HG03025 (cell line): ENCODE measurements at regions not wholly inside any gene's neighbourhood (a gene's known extent, or its start where the extent isn't known, plus 50 kb on each side); places are given as distances from the start of the nearest gene placed in this dataset.

Source experiments
- ATAC-seq: cut with Tn5 transposase; IDR thresholded peaks from one replicate; pipeline ENCODE4 v1.9.1; 2021; ENCODE audit warnings: mild to moderate bottlenecking, moderate library complexity; ENCODE audit not compliant: unreplicated experiment, low FRiP score

DNA sequence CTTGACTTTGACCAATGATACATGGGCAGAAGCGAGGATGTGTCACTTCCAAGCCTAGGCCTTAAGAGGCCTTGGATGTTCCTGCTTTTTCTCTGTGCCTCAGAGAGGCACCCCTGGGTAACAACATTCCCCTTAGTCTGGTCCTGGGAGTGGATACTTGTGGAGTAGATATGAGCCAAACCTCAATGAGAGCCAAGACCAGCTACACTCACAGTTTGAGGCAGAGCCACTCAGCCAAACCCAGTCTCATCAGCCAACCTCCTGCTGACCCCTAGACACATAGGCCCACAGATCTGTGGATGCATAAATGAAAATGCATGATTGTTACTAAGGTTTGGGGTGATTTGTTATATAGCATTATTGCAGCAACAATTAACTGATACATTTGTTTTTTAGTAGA is 114.2 kb downstream of the ZNF621 start:
- ATAC-seq, result no peak

DNA sequence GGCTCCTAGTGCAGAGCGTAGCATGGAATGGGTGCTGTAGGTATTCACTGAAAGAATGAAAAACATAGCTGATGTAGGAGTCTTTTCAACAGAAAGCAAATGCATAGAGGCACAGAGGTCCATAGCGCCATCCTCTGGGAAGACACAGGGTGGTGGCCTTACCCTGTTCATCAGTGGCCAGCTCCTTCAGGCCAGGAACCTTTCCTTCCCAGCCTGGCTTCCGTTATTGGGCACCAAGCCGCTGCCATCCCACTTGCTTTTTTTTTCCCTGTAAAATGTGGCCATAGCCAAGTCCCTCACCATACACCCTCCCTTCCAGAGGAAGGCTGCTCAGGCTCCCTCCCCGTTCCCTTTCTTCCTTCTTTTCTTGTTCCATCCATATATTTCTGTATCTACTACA is 118.1 kb downstream of the ZNF621 start:
- no peak for ATAC-seq

DNA sequence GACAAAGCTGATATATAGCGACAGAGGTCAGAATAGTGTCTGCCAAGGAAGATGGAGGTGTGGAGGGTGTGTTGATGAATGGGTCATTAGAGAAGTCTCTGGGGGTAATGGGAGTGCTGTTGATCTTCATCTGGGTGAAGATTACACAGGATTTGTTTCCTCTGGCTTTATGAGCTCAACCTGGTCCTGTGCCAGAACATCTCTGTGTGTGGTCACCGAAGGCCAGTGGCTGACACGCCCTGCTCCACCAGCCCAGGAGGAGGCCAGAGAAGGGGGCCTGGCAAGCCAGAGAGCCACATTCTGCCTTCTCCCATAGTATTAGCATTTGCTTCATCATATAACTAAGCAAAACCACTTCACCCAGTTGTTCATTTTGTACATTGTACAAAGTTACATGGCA is 121.1 kb downstream of the ZNF621 start:
- ATAC-seq, result no peak

DNA sequence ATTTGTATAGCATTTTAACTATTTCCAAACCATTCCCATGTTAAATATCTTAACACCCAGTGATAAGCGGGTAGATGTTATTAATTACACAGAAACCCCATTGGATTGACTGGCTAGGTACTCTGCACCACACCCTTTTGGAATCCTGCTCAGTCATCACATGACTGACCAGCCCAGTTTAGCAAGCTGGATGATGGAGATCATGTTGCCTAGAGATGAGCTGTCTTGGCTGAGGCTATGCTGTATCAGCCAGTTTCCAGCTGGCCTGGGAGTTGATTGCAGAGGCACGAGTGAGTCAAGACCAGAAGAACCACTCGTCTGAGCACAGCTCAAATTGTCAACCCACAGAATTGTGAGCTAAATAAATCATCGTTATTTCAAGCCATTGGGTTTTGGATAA is 124.6 kb downstream of the ZNF621 start:
- ATAC-seq, result no peak

DNA sequence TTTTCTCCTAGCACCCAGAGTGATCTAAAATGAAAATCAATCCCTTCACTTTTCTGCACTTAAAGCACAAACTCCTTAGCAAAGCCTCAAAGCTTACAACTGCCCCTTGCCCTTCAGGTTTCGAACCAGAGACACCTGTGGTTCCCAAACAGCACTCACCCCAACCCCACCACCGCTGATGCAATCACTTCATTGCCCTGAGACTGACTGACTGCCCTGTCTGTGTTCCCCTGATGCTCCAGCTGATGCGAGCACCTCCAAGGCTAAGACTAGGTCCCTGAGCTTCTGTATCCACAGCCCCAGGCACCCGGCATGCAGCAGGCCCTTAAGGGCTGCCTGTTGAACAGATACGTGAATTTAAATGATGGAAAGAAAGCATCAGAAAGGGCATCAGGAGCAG is 127.3 kb downstream of the ZNF621 start:
- no peak for ATAC-seq

DNA sequence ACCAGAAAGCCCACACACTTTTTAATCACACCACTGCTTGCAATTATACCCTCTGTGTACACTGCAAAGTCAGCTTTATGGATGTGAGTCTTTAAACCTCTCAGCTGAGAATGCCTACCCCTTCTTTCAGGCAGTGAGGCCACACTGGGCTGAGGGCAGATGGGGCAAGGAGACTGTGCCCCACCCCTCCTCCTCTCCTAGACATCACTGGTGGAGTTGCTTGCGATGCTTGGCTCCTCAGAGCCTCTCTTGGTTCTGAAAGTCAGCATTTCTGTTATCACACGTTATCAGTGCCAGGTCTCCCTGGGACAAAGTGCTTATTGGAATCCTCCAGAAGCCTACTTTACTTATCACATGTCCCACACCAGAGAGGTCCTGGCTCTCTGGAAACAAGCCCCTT is 128.2 kb downstream of the ZNF621 start:
- no peak for ATAC-seq

DNA sequence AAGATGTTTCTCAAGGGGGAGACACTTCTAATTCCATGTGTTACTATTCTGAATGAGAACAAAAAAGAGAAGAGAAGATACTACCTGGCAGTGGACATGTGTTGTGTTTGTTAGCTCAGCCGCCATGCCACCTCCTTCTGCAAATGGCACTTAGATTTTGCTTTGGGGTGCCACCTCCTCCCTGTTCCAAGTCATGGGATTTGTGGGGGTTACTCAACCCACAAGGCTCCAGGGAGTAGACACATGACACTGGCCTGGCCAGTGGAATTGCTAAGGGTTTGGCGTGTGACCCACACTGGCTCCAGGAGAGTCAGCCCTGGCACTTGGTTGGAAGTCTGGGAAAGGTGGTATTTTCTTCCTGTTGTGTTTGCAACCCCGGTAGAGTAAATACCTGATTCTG is 129.1 kb downstream of the ZNF621 start:
- ATAC-seq, result no peak

DNA sequence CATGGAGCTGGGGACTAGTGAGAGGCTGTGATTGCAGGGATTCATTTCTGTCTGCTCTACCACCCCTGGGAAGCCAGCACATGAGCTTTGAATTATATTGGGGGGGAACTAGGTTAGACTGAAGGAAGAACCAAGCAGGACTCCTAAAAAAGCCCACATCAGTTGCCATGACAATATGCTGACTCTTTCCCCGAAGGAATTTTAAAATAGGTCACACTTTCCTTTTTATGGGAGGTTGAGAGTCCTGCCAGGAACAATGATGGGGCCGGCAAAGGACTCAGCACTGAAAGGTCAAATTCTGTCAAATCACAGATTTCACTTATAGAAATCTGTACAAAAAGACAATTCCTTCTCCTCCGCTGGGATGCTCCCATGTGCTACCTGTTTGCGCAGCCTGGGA is 130.8 kb downstream of the ZNF621 start:
- ATAC-seq, result no peak

DNA sequence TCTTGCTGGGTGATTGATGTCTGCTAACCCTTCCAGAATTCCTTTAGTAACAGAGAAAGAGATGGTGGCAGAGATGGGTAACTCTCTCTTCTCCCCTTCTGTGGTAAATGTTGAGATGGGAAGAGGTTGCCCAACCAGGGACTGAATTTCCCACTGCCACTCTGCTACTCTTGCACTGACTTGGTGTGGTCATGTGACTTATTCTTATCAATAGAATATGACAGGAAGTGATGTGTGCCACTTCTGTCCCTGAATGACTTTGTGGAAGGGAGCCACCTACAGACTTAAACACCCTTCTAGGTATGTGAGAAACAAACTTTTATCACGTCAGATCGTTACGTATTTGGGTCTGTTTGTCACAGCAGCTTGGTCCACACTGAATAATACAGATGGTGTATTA is 132.9 kb downstream of the ZNF621 start:
- ATAC-seq, result no peak

DNA sequence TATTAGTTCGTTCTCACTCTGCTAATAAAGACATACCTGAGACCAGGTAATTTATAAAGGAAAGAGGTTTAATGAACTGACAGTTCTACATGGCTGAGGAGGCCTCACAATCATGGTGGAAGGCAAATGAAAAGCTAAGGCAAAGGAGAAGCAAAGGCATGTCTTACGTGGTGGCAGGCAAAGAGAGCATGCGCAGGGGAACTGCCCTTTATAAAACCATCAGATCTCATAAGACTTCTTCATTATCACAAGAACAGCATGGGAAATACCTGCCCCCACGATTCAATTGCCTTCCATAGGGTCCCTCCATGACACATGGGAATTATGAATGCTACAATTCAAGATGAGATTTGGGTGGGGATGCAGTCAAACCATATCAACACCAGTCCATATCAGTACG is 133.5 kb downstream of the ZNF621 start:
- no peak for ATAC-seq

DNA sequence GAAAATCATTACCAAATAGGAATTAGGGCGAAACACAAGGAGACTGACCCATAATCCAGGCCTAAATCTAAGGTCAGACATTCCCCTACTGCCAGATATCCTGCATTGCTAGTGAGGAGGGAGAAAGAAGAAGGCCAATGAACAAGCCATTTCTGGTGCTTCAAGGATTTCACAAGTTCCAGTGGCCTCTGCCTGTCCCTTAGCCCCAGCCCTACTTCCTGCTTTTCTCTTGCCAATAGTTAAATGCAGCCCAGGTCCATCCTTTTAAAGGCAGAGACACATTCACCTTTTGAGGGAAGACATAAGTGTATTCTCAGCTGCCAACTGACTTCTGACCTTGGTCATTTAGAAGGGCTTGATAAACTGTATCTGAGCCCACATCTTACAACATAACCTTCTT is 135.8 kb downstream of the ZNF621 start:
- no peak for ATAC-seq

DNA sequence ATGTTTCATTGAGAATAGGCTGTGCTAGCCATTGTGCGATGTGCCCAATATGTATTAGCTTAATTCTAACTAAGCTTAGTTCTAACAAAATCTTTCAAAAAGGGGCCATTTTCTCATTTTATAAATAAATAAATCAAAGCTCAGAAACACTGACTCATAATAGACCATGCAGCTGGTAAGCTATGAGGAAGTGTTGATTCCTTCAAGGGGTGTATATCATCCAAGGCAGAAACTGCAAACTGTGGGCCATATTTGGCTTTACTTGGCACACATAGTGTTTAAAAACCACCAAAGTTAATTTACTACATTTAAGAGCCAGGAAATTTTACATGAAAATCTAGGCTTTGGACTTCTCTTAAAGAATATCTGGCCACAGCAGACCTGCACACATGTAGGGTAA is 136.5 kb downstream of the ZNF621 start:
- no peak for ATAC-seq

DNA sequence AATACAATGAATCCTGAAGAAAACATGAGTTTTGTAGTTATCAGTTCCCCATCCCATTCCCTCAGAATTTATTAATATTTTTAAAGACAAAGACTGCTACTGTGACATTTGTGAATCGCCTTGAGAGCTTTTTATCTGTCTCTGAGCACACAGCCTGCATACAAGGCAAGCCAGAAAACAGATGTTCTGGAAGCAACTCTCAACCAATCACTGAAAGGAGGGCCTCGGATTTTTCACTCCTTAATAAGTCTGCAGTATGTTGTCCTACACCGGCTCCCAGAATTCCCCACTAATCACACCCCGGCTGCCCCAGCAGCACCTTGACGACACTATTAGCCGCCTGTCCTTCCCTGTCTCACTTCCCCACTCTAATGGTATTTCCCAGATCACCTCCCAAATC is 138.5 kb downstream of the ZNF621 start:
- ATAC-seq, result no peak

DNA sequence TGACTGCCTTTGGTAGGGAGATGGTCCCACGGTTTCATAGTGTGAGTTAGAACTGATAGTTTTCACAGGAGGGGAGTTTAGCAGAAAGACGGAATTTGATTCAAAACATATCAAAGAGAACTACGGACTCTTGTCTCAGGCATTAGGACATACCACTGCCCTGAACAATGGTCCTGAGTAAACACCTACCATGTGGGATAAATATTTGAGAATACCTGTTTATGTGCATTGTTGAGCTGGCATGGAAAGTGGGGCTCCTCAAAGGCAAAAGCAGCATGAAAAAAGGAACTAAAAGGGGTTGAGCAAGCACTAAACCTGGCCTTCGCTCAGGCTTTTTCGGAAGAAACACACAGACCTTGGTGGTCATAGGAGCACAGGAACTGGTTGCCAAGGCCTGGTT is 144.4 kb downstream of the ZNF621 start:
- no peak for ATAC-seq

DNA sequence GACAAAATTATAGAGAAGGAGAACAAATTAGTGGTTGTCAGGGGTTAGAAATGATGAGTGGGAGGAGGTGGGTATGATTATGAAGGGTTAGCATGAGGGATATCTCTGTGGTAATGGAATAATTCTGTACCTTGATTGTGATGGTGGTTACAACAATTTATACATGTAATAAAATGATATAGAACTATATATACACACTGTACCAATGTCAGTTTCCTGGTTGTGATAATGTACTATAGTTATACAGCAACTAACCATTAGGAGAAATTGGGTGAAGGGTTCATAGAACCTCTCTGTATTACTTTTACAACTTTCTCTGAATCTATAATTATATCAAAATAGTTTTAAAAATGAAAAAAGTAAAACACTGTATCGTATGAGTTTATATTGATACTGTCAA is 148.1 kb downstream of the ZNF621 start:
- no peak for ATAC-seq

DNA sequence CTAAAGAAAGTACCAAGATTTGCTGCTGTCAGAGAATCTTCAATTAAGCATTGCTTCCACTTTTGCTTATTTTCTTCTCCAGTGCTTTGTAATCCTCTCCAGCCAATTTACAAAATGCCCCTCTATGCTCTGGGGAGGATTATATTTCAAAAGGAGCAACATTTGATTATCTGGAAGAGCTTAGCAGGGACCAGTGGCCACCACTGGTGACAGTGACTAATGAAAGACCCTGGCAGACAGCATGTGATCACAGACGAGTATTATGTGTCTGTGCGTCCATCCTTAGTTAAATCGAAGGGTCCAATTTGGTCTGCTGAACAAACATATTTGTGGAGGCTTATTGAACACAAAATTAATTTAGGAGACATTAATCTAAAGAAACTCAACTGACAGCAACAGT is 152.6 kb downstream of the ZNF621 start:
- no peak for ATAC-seq

DNA sequence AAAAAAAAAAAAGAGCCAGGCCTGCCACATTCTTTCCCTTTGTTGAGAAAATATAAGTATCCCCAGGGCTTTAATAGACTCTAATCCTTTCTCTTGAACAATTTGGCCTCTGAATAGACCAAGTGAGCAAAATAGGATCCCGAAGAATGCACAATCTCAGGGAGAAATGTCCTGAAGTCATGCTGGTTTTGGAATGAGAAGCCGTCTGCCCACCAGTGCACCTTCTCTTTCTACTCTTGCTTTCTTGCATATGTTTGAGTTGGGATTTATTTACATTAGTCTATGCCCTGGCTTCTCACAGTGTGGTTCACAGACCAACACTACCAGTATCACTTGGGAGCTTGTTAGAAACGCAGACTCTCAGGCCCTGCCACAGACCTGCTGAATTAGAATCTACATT is 153.0 kb downstream of the ZNF621 start:
- no peak for ATAC-seq

DNA sequence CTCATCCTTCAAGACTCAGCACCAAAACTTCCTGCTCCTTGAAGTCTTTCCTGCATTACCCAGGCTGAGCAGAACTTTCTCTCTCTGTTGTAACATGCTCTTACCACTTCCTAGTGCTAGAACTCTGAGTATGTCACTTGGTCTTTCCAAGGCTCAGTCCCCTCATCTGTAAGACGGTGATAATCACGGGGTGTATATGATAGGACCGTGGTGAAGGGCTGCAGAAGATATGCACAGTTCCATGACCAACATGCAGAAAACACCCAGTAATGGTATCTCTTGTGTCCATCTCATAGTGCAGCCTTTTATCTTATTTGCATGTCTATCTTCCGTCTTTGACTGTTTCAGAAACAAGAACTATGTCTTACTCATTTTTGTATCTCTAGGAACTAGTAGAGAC is 154.5 kb downstream of the ZNF621 start:
- no peak for ATAC-seq

DNA sequence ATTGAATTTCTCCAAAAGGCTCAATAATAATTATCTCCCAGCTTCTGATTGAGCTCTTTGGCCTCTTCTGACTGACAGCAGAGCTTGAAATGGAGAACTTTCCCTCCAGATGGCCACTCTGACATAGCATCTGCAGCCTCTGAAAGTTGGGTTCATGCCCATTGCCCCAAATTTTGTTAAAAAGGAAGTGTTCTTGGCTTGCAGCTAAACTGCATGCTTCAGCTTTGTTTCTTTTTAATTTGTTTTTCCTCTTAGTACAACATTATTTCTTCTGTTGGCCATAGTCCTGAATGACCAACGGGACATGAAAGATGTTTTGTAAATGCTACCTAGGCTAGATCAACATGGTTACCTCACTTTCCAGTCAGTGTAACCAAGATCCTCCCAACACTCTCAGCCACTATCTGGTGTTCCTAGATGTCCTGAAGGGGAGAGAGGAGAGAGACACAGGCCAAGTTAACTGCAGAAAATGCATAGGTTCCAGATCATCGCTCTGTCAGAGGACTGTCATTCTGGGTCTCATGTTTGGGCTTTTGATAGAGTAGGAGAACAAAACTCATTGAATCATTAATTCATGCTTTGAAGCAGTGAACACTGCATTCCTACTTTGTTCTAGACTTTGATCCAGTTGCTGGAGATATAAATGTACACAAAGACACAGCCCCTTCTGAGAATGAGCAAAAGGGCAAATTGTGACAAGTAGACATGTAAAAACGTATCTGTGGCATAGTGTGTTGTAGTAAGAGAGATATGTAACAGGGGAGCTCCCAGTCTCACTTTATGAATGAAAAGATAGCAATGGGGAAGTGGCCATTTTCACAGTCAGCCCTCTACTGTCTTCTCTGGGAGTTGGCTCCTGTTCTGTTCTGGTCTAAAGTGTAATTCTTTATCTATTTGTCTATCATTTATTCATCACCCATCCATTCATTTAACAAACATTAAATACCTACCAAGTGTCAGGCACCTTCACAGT is 156.2 kb downstream of the ZNF621 start:
- ATAC-seq, result peak; percentile 68

DNA sequence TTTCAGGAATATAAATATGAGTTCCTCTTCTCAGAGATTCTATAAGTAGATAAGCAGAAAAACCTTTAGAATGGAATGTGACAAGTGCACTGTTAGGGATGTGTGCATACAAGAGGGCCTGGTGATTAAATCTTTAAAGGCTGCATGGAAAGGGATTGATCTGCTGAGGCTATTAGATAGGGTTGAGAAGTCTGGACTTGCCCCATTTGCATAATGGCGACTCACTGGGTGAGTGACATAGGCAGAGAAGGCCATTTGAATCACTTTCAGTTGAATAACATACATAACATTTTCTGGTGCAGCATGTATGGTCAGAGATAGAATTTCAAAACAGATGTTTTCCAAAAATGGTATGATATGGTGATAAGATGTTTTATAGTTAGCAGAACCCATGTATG is 156.9 kb downstream of the ZNF621 start:
- ATAC-seq, result no peak

DNA sequence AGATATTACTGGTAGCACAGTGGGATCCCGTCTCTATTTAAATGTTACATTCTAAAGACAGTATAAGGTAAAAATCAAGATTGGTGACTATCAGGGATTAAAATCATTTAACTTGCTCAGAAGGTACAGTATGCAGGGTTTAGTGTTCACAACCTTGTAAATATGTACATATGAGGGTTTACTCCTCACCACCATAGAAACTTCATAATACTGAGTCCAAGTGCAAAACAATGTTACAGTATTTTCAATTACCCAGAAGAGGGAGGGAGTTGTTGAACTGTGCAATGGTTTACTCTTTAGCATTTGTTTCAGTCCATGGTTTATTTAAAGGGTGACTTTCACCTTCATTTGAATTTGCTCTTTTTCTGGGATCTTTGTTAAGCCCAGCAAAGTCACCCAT is 165.1 kb downstream of the ZNF621 start:
- ATAC-seq, result no peak

DNA sequence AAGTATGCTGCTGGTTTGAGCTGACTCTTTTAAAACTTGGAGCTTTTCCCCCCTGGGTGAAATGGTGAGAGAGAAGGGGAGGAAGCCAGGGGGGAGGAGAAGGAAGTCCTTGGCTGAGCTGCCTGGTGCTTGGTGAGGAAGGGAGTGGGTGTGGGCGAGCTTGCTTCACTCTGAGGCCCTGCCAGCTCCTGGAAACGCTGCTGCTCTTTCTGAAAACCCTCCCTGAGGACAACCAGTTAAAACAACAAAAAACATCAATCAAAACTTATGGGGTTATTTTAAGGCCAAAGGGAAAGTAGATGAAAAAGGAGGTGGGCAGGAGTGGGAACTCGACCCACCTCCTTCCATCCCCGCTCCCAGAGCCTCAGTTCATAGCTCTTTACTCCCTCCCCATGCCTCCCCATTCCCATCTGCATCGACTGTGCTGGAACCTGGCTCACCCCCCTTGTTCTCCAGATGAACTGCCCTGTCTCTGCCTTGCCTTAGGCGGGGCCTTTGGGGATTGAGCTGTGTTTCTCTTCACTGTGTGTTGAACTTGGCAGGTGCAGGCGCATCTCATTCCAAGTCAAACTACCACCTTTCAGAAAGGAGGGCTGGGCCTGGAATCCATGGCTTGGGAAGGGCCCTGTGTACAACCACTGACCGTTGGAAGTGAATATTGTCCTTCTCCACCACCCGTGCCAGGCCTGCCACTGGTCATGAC is 166.1 kb downstream of the ZNF621 start:
- no peak for ATAC-seq
